ENCODE measurements at regions not wholly inside any gene's neighbourhood (a gene's known extent, or its start where the extent isn't known, plus 50 kb on each side); places are given as distances from the start of the nearest gene placed in this dataset.

- DNase-seq (ENCODE audit: low read depth in 2 of 3, low spot score in 2 of 3): no peak
Observed at GRCh38 chr7:45975847-45976484, 54.9 kb upstream of the IGFBP3 start.

- no peak for DNase-seq (ENCODE audit: low read depth in 2 of 3, low spot score in 2 of 3)
Observed at GRCh38 chr7:45975367-45975766, 54.3 kb upstream of the IGFBP3 start.

DNA sequence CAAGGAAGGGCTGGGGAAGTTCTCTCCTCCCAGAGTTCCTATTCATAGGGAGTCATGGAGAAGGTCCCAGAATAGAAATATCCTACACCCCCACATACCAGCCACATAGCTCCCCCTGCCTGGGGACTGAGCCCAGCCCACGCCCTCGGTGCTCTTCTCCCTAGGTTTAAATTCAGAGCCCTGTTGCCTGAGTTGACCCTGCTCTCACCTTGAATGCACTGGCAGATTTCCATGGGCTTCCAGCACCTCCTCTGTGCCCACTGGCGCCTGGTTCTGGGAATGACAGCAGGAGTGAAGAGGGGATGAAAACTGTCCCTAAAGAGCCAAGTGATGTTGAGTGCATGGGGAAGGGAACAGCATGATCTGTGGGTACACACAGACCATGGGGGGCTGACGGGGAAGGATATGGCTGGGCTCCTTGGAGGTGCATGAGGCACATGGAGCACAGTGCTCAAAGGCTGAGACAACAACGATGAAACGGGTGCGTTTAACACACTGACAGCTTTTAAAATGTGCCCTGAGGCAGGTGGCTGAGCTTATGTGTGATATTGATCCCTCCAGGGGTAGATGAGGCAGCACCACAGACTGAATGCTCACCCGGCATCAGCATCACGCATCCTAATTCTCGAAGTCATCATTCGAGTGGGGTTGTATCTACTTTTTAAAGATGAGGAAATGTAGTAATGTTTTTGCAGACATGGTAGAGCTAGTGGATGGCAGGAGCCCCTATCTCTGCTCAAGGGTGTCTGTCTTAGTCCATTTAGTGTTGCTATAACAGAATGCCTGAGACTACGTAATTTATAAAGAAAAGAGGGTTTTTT is 53.7 kb upstream of the IGFBP3 start:
- no peak for DNase-seq (ENCODE audit: low read depth in 2 of 3, low spot score in 2 of 3)

DNA sequence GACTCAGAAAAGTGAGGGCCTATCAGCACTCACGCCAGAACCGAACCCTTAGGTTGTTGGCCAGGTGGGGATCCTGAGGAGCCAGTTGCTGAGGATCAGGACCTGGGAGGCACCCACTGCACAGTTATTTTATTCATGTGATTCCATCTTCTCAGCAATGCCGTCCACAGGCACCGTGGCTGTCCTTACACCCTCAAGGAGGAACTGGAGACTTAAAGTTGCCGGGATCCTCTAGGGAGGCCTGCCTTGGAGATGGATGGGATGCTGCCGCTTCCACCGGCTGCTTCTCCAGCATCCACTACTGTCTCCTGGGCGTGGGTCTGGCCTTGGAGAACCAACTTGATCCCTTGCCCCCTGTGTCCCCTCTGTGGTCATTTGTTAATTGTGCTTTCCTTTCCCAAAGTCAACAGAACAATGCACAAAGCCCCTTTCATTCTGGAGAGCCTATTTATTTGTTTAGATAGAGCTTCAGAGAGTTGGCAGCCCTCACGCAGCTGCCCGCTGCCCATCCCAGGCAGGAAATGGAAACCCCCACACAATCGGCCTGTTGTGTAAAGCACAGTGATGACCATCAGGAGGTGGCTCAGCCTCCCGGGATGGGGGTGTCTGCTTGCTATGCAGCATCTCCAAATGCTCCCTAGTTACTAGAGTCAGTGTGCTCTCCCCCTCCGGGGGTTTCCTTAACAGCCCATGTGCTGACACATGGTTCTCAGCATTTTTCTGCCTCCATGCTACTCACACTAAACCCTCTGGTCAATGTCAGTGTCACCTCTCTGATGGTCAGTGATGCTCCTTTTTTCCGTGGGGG is 52.9 kb upstream of the IGFBP3 start:
- DNase-seq (ENCODE audit: low read depth in 2 of 3, low spot score in 2 of 3): no peak

- DNase-seq (ENCODE audit: low read depth in 2 of 3, low spot score in 2 of 3): no peak
Observed at GRCh38 chr7:45972629-45973312, 51.7 kb upstream of the IGFBP3 start.

- DNase-seq (ENCODE audit: low read depth in 2 of 3, low spot score in 2 of 3): no peak
Observed at GRCh38 chr7:45971661-45972175, 50.6 kb upstream of the IGFBP3 start.

- DNase-seq (ENCODE audit: low read depth in 2 of 3, low spot score in 2 of 3): no peak
Observed at GRCh38 chr7:45971171-45971570, 50.1 kb upstream of the IGFBP3 start.

All from hematopoietic multipotent progenitor cell (in vitro differentiated cells).